Keratinocyte (primary cell): ENCODE measurements at regions not wholly inside any gene's neighbourhood (a gene's known extent, or its start where the extent isn't known, plus 50 kb on each side); places are given as distances from the start of the nearest gene placed in this dataset.

Source experiments
- DNase-seq: peaks from one replicate; pipeline ENCODE4 v3.0.0-alpha.2; 2011; ENCODE audit warnings: low read depth, missing footprints, low spot score
- FAIRE-seq: peaks from 2 replicates; lab custom pipeline; 2011; peaks lifted over from hg19 to GRCh38; lab: Jason Lieb, UNC
- H2AFZ ChIP-seq: 2 replicates; pipeline ENCODE4 v1.6.0; 2012; ENCODE audit warnings: low read length, control low read depth, inconsistent platforms; ENCODE audit not compliant: control insufficient read depth
- H3K27ac ChIP-seq: 2 replicates; pipeline ENCODE4 v1.5.1; 2011; ENCODE audit warnings: low read length; ENCODE audit not compliant: control insufficient read depth, insufficient read depth
- H3K27me3 ChIP-seq: 3 replicates; pipeline ENCODE4 v1.6.0; 2011; ENCODE audit warnings: low read length; ENCODE audit not compliant: control insufficient read depth, insufficient read depth; ENCODE audit errors: extremely low read depth
- H3K36me3 ChIP-seq, 2 experiments: 2 replicates in 1 of 2; 3 replicates in 1 of 2; pipeline ENCODE4 v1.5.1; 2011; ENCODE audit warnings: low read length in 2 of 2, mild to moderate bottlenecking in 1 of 2; ENCODE audit not compliant: control insufficient read depth in 2 of 2, insufficient read depth in 2 of 2; ENCODE audit errors: extremely low read depth in 1 of 2
- H3K4me1 ChIP-seq: 3 replicates; pipeline ENCODE4 v1.5.1; 2011; ENCODE audit warnings: low read length; ENCODE audit not compliant: control insufficient read depth, insufficient read depth; ENCODE audit errors: extremely low read depth
- H3K4me2 ChIP-seq: 3 replicates; pipeline ENCODE4 v1.6.0; 2011; ENCODE audit warnings: low read depth, low read length; ENCODE audit not compliant: control insufficient read depth, insufficient read depth; ENCODE audit errors: extremely low read depth
- H3K4me3 ChIP-seq, 3 experiments: fragments of 200-600 bp in 1 of 3; sonication (generic) in 1 of 3; 2 replicates in 2 of 3; 3 replicates in 1 of 3; pipeline ENCODE4 v1.5.1; 2011 to 2016; ENCODE audit warnings: low read length in 3 of 3, mild to moderate bottlenecking in 3 of 3, control low read depth in 2 of 3, inconsistent platforms in 1 of 3, low read depth in 1 of 3, mixed read lengths in 1 of 3, mixed run types in 1 of 3, moderate library complexity in 1 of 3; ENCODE audit not compliant: control insufficient read depth in 2 of 3, insufficient read depth in 2 of 3; ENCODE audit errors: extremely low read depth in 1 of 3
- H3K79me2 ChIP-seq: 2 replicates; pipeline ENCODE4 v1.6.0; 2012; ENCODE audit warnings: low read length; ENCODE audit not compliant: control insufficient read depth, insufficient read depth
- H3K9ac ChIP-seq: 3 replicates; pipeline ENCODE4 v1.6.0; 2011; ENCODE audit warnings: low read length; ENCODE audit not compliant: control insufficient read depth, insufficient read depth; ENCODE audit errors: extremely low read depth
- H3K9me1 ChIP-seq: 3 replicates; pipeline ENCODE4 v1.6.0; 2011; ENCODE audit warnings: low read length; ENCODE audit not compliant: control insufficient read depth, insufficient read depth; ENCODE audit errors: extremely low read depth
- H3K9me3 ChIP-seq: 2 replicates; pipeline ENCODE4 v1.5.1; 2012; ENCODE audit warnings: low read depth, low read length; ENCODE audit not compliant: control insufficient read depth
- H4K20me1 ChIP-seq: 3 replicates; pipeline ENCODE4 v1.6.0; 2011; ENCODE audit warnings: low read length; ENCODE audit not compliant: control insufficient read depth, insufficient read depth; ENCODE audit errors: extremely low read depth
- CTCF ChIP-seq, 3 experiments: IDR thresholded peaks in 1 of 3; conservative IDR thresholded peaks in 1 of 3; optimal IDR thresholded peaks in 1 of 3; 2 replicates in 2 of 3; 3 replicates in 1 of 3; pipeline versions ENCODE3 to v1.5.1; 2011; ENCODE audit warnings: low read length in 3 of 3, mild to moderate bottlenecking in 3 of 3, moderate library complexity in 2 of 3, control low read depth in 1 of 3, inconsistent platforms in 1 of 3; ENCODE audit not compliant: insufficient read depth in 2 of 3; ENCODE audit errors: extremely low read depth in 1 of 3
- EZH2 ChIP-seq: IDR thresholded peaks from one replicate; pipeline ENCODE4 v1.6.1; 2012; ENCODE audit warnings: inconsistent platforms, mild to moderate bottlenecking, low read length, moderate library complexity
- dilution Hi-C: fragments of 300-500 bp; cut with MboI; formaldehyde crosslinking; loops from one replicate; pipeline ENCODE4 v1.7.0; 2020; ENCODE audit warnings: low sequenced_read_pairs; ENCODE audit not compliant: extremely low pct_ligation_motif_present

DNA sequence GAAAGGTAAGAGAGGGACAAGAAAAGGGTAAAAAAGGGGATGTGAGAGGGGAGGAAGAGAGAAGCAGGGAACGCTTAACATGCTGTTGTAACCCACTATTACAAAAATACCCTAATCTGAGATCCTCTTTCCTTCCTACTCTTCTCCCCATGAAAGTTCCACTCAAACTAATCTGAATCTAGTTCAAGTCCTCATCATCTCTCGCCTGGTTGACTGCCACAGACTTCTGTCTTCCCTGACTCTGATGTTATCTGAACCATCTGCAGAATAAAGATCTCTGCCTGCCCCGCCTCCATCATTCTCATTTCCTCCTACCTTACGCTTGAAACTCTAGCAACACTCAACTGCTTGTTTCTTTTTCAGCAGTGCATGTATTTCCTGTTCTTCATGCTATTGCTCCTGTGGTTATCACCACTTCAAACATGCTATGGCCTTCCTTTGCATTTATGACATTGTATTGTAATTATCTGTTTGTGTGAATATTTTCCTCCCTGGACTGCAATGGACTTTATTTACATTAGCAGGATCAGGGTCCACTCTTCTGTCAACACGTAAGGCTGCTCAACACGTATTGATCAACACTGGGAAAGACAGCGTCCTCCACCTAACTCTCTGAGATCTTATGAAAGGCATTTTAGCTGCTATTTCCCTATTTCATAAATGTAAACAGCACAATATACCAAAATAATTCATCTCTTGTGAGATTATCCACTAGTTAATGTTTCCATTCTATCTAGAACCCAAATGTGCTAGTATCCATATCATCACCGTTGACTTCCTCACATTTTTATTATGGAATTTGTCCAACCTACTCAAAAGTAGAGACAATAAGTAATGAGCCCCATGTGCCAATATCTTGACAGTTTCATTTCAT lies 215.5 kb upstream of the USP25 start:
- H3K4me1 ChIP-seq, result no peaks in the 10 kb centered on the region
- no peaks in the 10 kb centered on the region for H3K9me3 ChIP-seq
- no peak overlapping the region for H3K27ac ChIP-seq
- TF ChIP-seq EZH2 (no peak), CTCF (optimal IDR thresholded peaks at IDR 0.05 in 1 of 3, IDR thresholded peaks at IDR 0.05 in 1 of 3, conservative IDR thresholded peaks at IDR 0.05 in 1 of 3; ENCODE audit: extremely low read depth in 1 of 3, insufficient read depth in 2 of 3, low read length in 3 of 3) (no peak)
- H3K79me2 ChIP-seq, result no peaks in the 10 kb centered on the region
- no peaks in the 10 kb centered on the region for H3K36me3 ChIP-seq
- no peak overlapping the region for H3K4me2 ChIP-seq
- FAIRE-seq (no peak), DNase-seq (no peak)
- H4K20me1 ChIP-seq, result no peaks in the 10 kb centered on the region
- no peak overlapping the region for H2AFZ ChIP-seq
- dilution Hi-C loops, result no loop called here
- no peaks in the 10 kb centered on the region for H3K27me3 ChIP-seq
- no peak overlapping the region for H3K9ac ChIP-seq
- H3K4me3 ChIP-seq, result no peak overlapping the region
- H3K9me1 ChIP-seq, result no peaks in the 10 kb centered on the region

DNA sequence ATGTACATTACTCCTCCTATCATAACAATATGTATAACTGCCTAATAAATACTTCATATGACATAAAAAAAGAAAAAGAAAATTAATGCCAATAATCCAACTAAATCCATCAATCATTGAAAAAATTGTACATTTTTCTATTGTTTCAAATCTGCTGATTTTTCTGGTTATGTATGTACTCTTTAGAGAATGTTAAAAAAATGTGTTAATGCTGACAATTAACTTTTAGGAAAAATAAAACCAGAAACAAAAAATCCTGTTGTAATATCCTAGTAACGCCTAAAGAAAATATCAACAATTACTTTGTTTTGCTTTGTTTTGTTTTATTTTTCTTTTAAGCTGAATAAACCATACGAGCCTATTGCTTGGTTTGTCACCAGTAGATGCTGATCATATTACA lies 213.9 kb upstream of the USP25 start:
- Histone ChIP-seq H2AFZ (no peak overlapping the region), H3K4me3 (no peak overlapping the region), H3K27ac (no peak overlapping the region), H3K79me2 (no peaks in the 10 kb centered on the region), H3K4me1 (no peaks in the 10 kb centered on the region), H3K9me1 (no peaks in the 10 kb centered on the region), H3K9ac (no peak overlapping the region), H3K27me3 (no peaks in the 10 kb centered on the region), H3K9me3 (no peaks in the 10 kb centered on the region), H3K36me3 (no peaks in the 10 kb centered on the region), H3K4me2 (no peak overlapping the region), H4K20me1 (no peaks in the 10 kb centered on the region)
- FAIRE-seq (no peak), DNase-seq (no peak)
- TF ChIP-seq CTCF (optimal IDR thresholded peaks at IDR 0.05 in 1 of 3, IDR thresholded peaks at IDR 0.05 in 1 of 3, conservative IDR thresholded peaks at IDR 0.05 in 1 of 3; ENCODE audit: extremely low read depth in 1 of 3, insufficient read depth in 2 of 3, low read length in 3 of 3) (no peak), EZH2 (no peak)
- dilution Hi-C loops, result no loop called here
